Dedifferentiated amniotic fluid mesenchymal stem cell (primary cell): ENCODE measurements at regions not wholly inside any gene's neighbourhood (a gene's known extent, or its start where the extent isn't known, plus 50 kb on each side); places are given as distances from the start of the nearest gene placed in this dataset.
A peak's percentile ranks its signal among the peaks of the same experiment; 100 is the strongest.
"Not testable (repeated sequence)": the region's sequence is repeated elsewhere in the genome, so short reads cannot be mapped to it uniquely, and the experiment has no call there.

Experiments
- DNase-seq: peaks from one replicate; pipeline ENCODE4 v3.0.0-alpha.2; 2016; ENCODE audit errors: extremely low spot score

- no peak for DNase-seq
Measured at GRCh38 chr12:27133022-27133590, 50.7 kb upstream of the C12orf71 start.

- DNase-seq: no peak
Measured at GRCh38 chr12:27140478-27140969, 58.1 kb upstream of the C12orf71 start.

GRCh38 chr12:27142101-27142721 lies 59.8 kb upstream of the C12orf71 start:
- peak; percentile 86 for DNase-seq

- no peak for DNase-seq
Measured at GRCh38 chr12:27143256-27144069, 61.1 kb upstream of the C12orf71 start.

- DNase-seq: not testable (repeated sequence)
Measured at GRCh38 chr12:27145725-27146124, 63.3 kb upstream of the C12orf71 start.

- no peak for DNase-seq
Measured at GRCh38 chr12:27148373-27148772, 66.0 kb upstream of the C12orf71 start.

- DNase-seq: no peak
Measured at GRCh38 chr12:27148791-27149190, 66.4 kb upstream of the C12orf71 start.

- DNase-seq: no peak
Measured at GRCh38 chr12:27151479-27151878, 69.1 kb upstream of the C12orf71 start.

- DNase-seq: no peak
Measured at GRCh38 chr12:27158297-27158696, 75.9 kb upstream of the C12orf71 start.

- DNase-seq: no peak
Measured at GRCh38 chr12:27161458-27162228, 79.3 kb upstream of the C12orf71 start.

- no peak for DNase-seq
Measured at GRCh38 chr12:27162229-27162537, 79.8 kb upstream of the C12orf71 start.

- DNase-seq: no peak
Measured at GRCh38 chr12:27163048-27163715, 80.8 kb upstream of the C12orf71 start.

GRCh38 chr12:27163894-27164293 lies 80.2 kb upstream of the STK38L start:
- DNase-seq: no peak

GRCh38 chr12:27164330-27165040 lies 79.6 kb upstream of the STK38L start:
- DNase-seq: no peak

GRCh38 chr12:27165958-27166357 lies 78.1 kb upstream of the STK38L start:
- not testable (repeated sequence) for DNase-seq

- not testable (repeated sequence) for DNase-seq
Measured at GRCh38 chr12:27171494-27171893, 72.6 kb upstream of the STK38L start.

GRCh38 chr12:27176765-27177164 lies 67.3 kb upstream of the STK38L start:
- no peak for DNase-seq

- DNase-seq: no peak
Measured at GRCh38 chr12:27177706-27178105, 66.4 kb upstream of the STK38L start.

GRCh38 chr12:27178255-27178654 lies 65.8 kb upstream of the STK38L start:
- no peak for DNase-seq

GRCh38 chr12:27178723-27179399 lies 65.2 kb upstream of the STK38L start:
- DNase-seq: no peak
